Osteoblast (primary cell): ENCODE measurements at regions not wholly inside any gene's neighbourhood (a gene's known extent, or its start where the extent isn't known, plus 50 kb on each side); places are given as distances from the start of the nearest gene placed in this dataset.

Source experiments
- DNase-seq: peaks from one replicate; pipeline ENCODE4 v3.0.0; 2011; ENCODE audit warnings: low spot score, mixed read lengths; ENCODE audit not compliant: insufficient read length; ENCODE audit errors: missing footprints
- H2AFZ ChIP-seq: 2 replicates; pipeline ENCODE4 v1.6.0; 2011; ENCODE audit warnings: mild to moderate bottlenecking, low read length
- H3K27ac ChIP-seq: 2 replicates; pipeline ENCODE4 v1.5.1; 2011; ENCODE audit warnings: mild to moderate bottlenecking, low read depth, low read length, moderate library complexity
- H3K27me3 ChIP-seq: 2 replicates; pipeline ENCODE4 v1.6.0; 2012; ENCODE audit warnings: mild to moderate bottlenecking, control low read depth, inconsistent platforms, low read length, moderate library complexity; ENCODE audit not compliant: insufficient read depth
- H3K36me3 ChIP-seq: 2 replicates; pipeline ENCODE4 v1.5.1; 2011; ENCODE audit warnings: mild to moderate bottlenecking, low read length, control low read depth, moderate library complexity; ENCODE audit not compliant: insufficient read depth
- H3K4me1 ChIP-seq: 2 replicates; pipeline ENCODE4 v1.5.1; 2011; ENCODE audit warnings: mild to moderate bottlenecking, low read length, control low read depth, moderate library complexity; ENCODE audit not compliant: insufficient read depth
- H3K4me2 ChIP-seq: 2 replicates; pipeline ENCODE4 v1.6.0; 2011; ENCODE audit warnings: mild to moderate bottlenecking, low read length; ENCODE audit not compliant: insufficient read depth
- H3K4me3 ChIP-seq: fragments of 200-600 bp; sonication (generic); 3 replicates; pipeline ENCODE4 v1.5.1; 2012; ENCODE audit warnings: mild to moderate bottlenecking, low read length, inconsistent platforms; ENCODE audit not compliant: insufficient read depth
- H3K79me2 ChIP-seq: 2 replicates; pipeline ENCODE4 v1.6.0; 2012; ENCODE audit warnings: mild to moderate bottlenecking, low read length, control low read depth, inconsistent platforms; ENCODE audit not compliant: insufficient read depth
- H3K9me3 ChIP-seq: 2 replicates; pipeline ENCODE4 v1.5.1; 2011; ENCODE audit warnings: low read depth, low read length, control low read depth
- H4K20me1 ChIP-seq: 2 replicates; pipeline ENCODE4 v1.6.0; 2012; ENCODE audit warnings: mild to moderate bottlenecking, low read length, control low read depth; ENCODE audit not compliant: insufficient read depth
- CTCF ChIP-seq: IDR thresholded peaks from 2 replicates; pipeline ENCODE4 v1.5.1; 2011; ENCODE audit warnings: mild to moderate bottlenecking, low read depth, low read length, moderate library complexity; ENCODE audit errors: extremely low read depth

GRCh38 chr14:105805701-105806100 lies 279.3 kb downstream of the TMEM121 start:
- DNase-seq: no peak
- Histone ChIP-seq H3K27ac (no peak overlapping the region), H4K20me1 (no peaks in the 10 kb centered on the region), H3K27me3 (no peaks in the 10 kb centered on the region), H2AFZ (no peak overlapping the region), H3K79me2 (no peaks in the 10 kb centered on the region), H3K4me3 (no peak overlapping the region), H3K9me3 (peaks cover 2% of the 10 kb centered on the region), H3K36me3 (no peaks in the 10 kb centered on the region), H3K4me1 (no peaks in the 10 kb centered on the region), H3K4me2 (no peak overlapping the region)
- TF ChIP-seq CTCF: no peak

GRCh38 chr14:105806568-105806967 lies 280.2 kb downstream of the TMEM121 start:
- H3K4me1 ChIP-seq: no peaks in the 10 kb centered on the region
- no peak for TF ChIP-seq CTCF
- no peak overlapping the region for H3K4me3 ChIP-seq
- no peak overlapping the region for H3K27ac ChIP-seq
- H3K4me2 ChIP-seq: no peak overlapping the region
- no peaks in the 10 kb centered on the region for H4K20me1 ChIP-seq
- H3K9me3 ChIP-seq: peaks cover 2% of the 10 kb centered on the region
- no peaks in the 10 kb centered on the region for H3K27me3 ChIP-seq
- H3K36me3 ChIP-seq: no peaks in the 10 kb centered on the region
- no peak for DNase-seq
- no peak overlapping the region for H2AFZ ChIP-seq
- no peaks in the 10 kb centered on the region for H3K79me2 ChIP-seq

GRCh38 chr14:105817971-105818711 lies 291.8 kb downstream of the TMEM121 start:
- no peaks in the 10 kb centered on the region for H3K27me3 ChIP-seq
- TF ChIP-seq CTCF: no peak
- H3K4me1 ChIP-seq: no peaks in the 10 kb centered on the region
- H3K4me2 ChIP-seq: no peak overlapping the region
- H3K4me3 ChIP-seq: no peak overlapping the region
- DNase-seq: no peak
- no peaks in the 10 kb centered on the region for H3K9me3 ChIP-seq
- H2AFZ ChIP-seq: no peak overlapping the region
- H3K79me2 ChIP-seq: no peaks in the 10 kb centered on the region
- H3K27ac ChIP-seq: no peak overlapping the region
- H3K36me3 ChIP-seq: no peaks in the 10 kb centered on the region
- no peaks in the 10 kb centered on the region for H4K20me1 ChIP-seq

GRCh38 chr14:105818712-105819005 lies 292.3 kb downstream of the TMEM121 start:
- TF ChIP-seq CTCF: no peak
- Histone ChIP-seq H3K79me2 (no peaks in the 10 kb centered on the region), H3K9me3 (no peaks in the 10 kb centered on the region), H3K4me2 (no peak overlapping the region), H3K27ac (no peak overlapping the region), H2AFZ (no peak overlapping the region), H4K20me1 (no peaks in the 10 kb centered on the region), H3K36me3 (no peaks in the 10 kb centered on the region), H3K4me3 (no peak overlapping the region), H3K4me1 (no peaks in the 10 kb centered on the region), H3K27me3 (no peaks in the 10 kb centered on the region)
- DNase-seq: no peak
